H9 (cell line): ENCODE measurements at regions not wholly inside any gene's neighbourhood (a gene's known extent, or its start where the extent isn't known, plus 50 kb on each side); places are given as distances from the start of the nearest gene placed in this dataset.

Experiments
- DNase-seq: peaks from one replicate; pipeline ENCODE4 v3.0.0-alpha.2; 2017
- H2AFZ ChIP-seq: one replicate; pipeline ENCODE4 v1.6.1; 2013; ENCODE audit warnings: mild to moderate bottlenecking, low read length, control low read depth, moderate library complexity
- H2AK5ac ChIP-seq: 2 replicates; pipeline ENCODE4 v1.6.1; 2013; ENCODE audit warnings: low read length, control low read depth, mixed read lengths; ENCODE audit not compliant: insufficient read length
- H2BK120ac ChIP-seq: one replicate; pipeline ENCODE4 v1.6.1; 2013; ENCODE audit warnings: low read depth, mild to moderate bottlenecking, low read length, control low read depth, inconsistent platforms; ENCODE audit not compliant: poor library complexity, severe bottlenecking
- H2BK12ac ChIP-seq: 2 replicates; pipeline ENCODE4 v1.6.1; 2013; ENCODE audit warnings: low read length, control low read depth, mixed read lengths, low read depth; ENCODE audit not compliant: insufficient read length
- H2BK15ac ChIP-seq: 2 replicates; pipeline ENCODE4 v1.6.1; 2013; ENCODE audit warnings: low read depth, low read length, control low read depth
- H2BK20ac ChIP-seq: one replicate; pipeline ENCODE4 v1.6.1; 2013; ENCODE audit warnings: low read depth, mild to moderate bottlenecking, low read length, control low read depth, inconsistent platforms; ENCODE audit not compliant: poor library complexity, severe bottlenecking
- H2BK5ac ChIP-seq: 2 replicates; pipeline ENCODE4 v1.6.1; 2013; ENCODE audit warnings: low read length, control low read depth, mixed read lengths; ENCODE audit not compliant: insufficient read length
- H3K14ac ChIP-seq: 2 replicates; pipeline ENCODE4 v1.6.1; 2013; ENCODE audit warnings: low read length, control low read depth; ENCODE audit not compliant: insufficient read depth
- H3K18ac ChIP-seq: 2 replicates; pipeline ENCODE4 v1.6.1; 2013; ENCODE audit warnings: low read depth, mild to moderate bottlenecking, mixed read lengths, low read length, control low read depth; ENCODE audit not compliant: insufficient read length
- H3K23ac ChIP-seq: 2 replicates; pipeline ENCODE4 v1.6.1; 2013; ENCODE audit warnings: low read length, control low read depth, mixed read lengths, low read depth; ENCODE audit not compliant: insufficient read length
- H3K23me2 ChIP-seq: 2 replicates; pipeline ENCODE4 v1.6.1; 2013; ENCODE audit warnings: low read depth, mild to moderate bottlenecking, mixed read lengths, low read length, control low read depth; ENCODE audit not compliant: insufficient read length, poor library complexity, severe bottlenecking
- H3K27ac ChIP-seq: 2 replicates; pipeline ENCODE4 v1.5.1; 2013; ENCODE audit warnings: low read length, control low read depth, mixed read lengths, low read depth; ENCODE audit not compliant: insufficient read length
- H3K27me3 ChIP-seq: 2 replicates; pipeline ENCODE4 v1.6.1; 2013; ENCODE audit warnings: low read length, control low read depth, inconsistent platforms; ENCODE audit not compliant: insufficient read depth
- H3K4ac ChIP-seq: 2 replicates; pipeline ENCODE4 v1.6.1; 2013; ENCODE audit warnings: low read depth, mild to moderate bottlenecking, control low read depth, inconsistent platforms, low read length, moderate library complexity
- H3K4me1 ChIP-seq: 2 replicates; pipeline ENCODE4 v1.6.1; 2013; ENCODE audit warnings: low read length, control low read depth, inconsistent platforms; ENCODE audit not compliant: insufficient read depth
- H3K4me2 ChIP-seq: 2 replicates; pipeline ENCODE4 v1.6.1; 2013; ENCODE audit warnings: low read length, control low read depth, mixed read lengths; ENCODE audit not compliant: insufficient read length, insufficient read depth
- H3K56ac ChIP-seq: 2 replicates; pipeline ENCODE4 v1.6.1; 2013; ENCODE audit warnings: low read depth, mild to moderate bottlenecking, mixed read lengths, low read length, control low read depth; ENCODE audit not compliant: insufficient read length
- H3K79me1 ChIP-seq: 2 replicates; pipeline ENCODE4 v1.6.1; 2013; ENCODE audit warnings: low read depth, mild to moderate bottlenecking, moderate library complexity, low read length, control low read depth, inconsistent platforms; ENCODE audit not compliant: insufficient read depth, poor library complexity, severe bottlenecking
- H3K79me2 ChIP-seq: 2 replicates; pipeline ENCODE4 v1.6.1; 2013; ENCODE audit warnings: low read length, control low read depth, inconsistent platforms; ENCODE audit not compliant: insufficient read depth
- H3K9ac ChIP-seq: 2 replicates; pipeline ENCODE4 v1.6.1; 2013; ENCODE audit warnings: low read length, control low read depth, mixed read lengths; ENCODE audit not compliant: insufficient read length; ENCODE audit errors: extremely low read depth
- H3K9me3 ChIP-seq: one replicate; pipeline ENCODE4 v1.6.1; 2013; ENCODE audit warnings: low read depth, low read length, inconsistent platforms; ENCODE audit not compliant: control insufficient read depth
- H3T11ph ChIP-seq: one replicate; pipeline ENCODE4 v1.6.1; 2013; ENCODE audit warnings: mild to moderate bottlenecking, low read length, control low read depth, inconsistent platforms
- H4K20me1 ChIP-seq: one replicate; pipeline ENCODE4 v1.6.1; 2013; ENCODE audit not compliant: control insufficient read depth, insufficient read length, insufficient read depth
- H4K5ac ChIP-seq: 2 replicates; pipeline ENCODE4 v1.6.1; 2013; ENCODE audit warnings: low read depth, mild to moderate bottlenecking, mixed read lengths, low read length, control low read depth; ENCODE audit not compliant: insufficient read length
- H4K8ac ChIP-seq: replicated peaks from 2 replicates; pipeline ENCODE4 v1.6.1; 2013; ENCODE audit warnings: low read length, control low read depth, mixed read lengths, low read depth; ENCODE audit not compliant: insufficient read length
- H4K91ac ChIP-seq: 2 replicates; pipeline ENCODE4 v1.6.1; 2013; ENCODE audit warnings: low read depth, mild to moderate bottlenecking, moderate library complexity, mixed read lengths, low read length, control low read depth; ENCODE audit not compliant: insufficient read length
- H3K27ac Mint-ChIP-seq, 3 experiments: 2 replicates in 2 of 3; 3 replicates in 1 of 3; pipeline ENCODE4 v1.8.0; 2020 to 2021; ENCODE audit warnings: mixed read lengths in 3 of 3, mild to moderate bottlenecking in 1 of 3, moderate library complexity in 1 of 3
- H3K27me3 Mint-ChIP-seq: 2 replicates; pipeline ENCODE4 v1.8.0; 2021; ENCODE audit warnings: low read depth, mild to moderate bottlenecking, moderate library complexity, mixed read lengths
- H3K36me3 Mint-ChIP-seq, 3 experiments: 2 replicates in 2 of 3; 3 replicates in 1 of 3; pipeline ENCODE4 v1.8.0; 2020 to 2021; ENCODE audit warnings: low read depth in 3 of 3, mixed read lengths in 3 of 3; ENCODE audit not compliant: insufficient read depth in 1 of 3
- H3K4me1 Mint-ChIP-seq, 2 experiments: 2 replicates each; pipeline ENCODE4 v1.8.0; 2020; ENCODE audit warnings: mixed read lengths in 2 of 2
- H3K4me3 Mint-ChIP-seq, 2 experiments: 2 replicates in 1 of 2; 3 replicates in 1 of 2; pipeline ENCODE4 v1.8.0; 2020 to 2021; ENCODE audit warnings: mild to moderate bottlenecking in 2 of 2, mixed read lengths in 2 of 2, moderate library complexity in 1 of 2
- H3K9me3 Mint-ChIP-seq, 2 experiments: 2 replicates in 1 of 2; 3 replicates in 1 of 2; pipeline ENCODE4 v1.8.0; 2020; ENCODE audit warnings: mild to moderate bottlenecking in 2 of 2, mixed read lengths in 2 of 2, moderate library complexity in 1 of 2
- CTCF ChIP-seq: fragments of 200-600 bp; sonication (generic); conservative IDR thresholded peaks from 3 replicates; pipeline ENCODE4 v1.8.0; 2021; ENCODE audit warnings: antibody characterized with exemption, mild to moderate bottlenecking
- WGBS: extraction: QIAGEN DNeasy Blood & Tissue Kit; methylation state at CpG from one replicate; pipeline ENCODE4 v1.1.7; 2013; ENCODE audit warnings: missing lambda C conversion rate, low lambda C conversion rate, mixed read lengths; ENCODE audit not compliant: insufficient read length; ENCODE audit errors: extremely low coverage; 5-methylcytosine and 5-hydroxymethylcytosine counted together

- no peak overlapping the region for H2BK15ac ChIP-seq
- Mint-ChIP-seq H3K9me3 (no peaks in the 10 kb centered on the region), H3K4me1 (peaks cover 5 to 8% of the 10 kb centered on the region in 2 experiments), H3K36me3 (no peaks in the 10 kb centered on the region), H3K4me3 (peak overlapping the region in 1 of 2 experiments; percentile 58; a peak in 1 of 5 replicates), H3K27me3 (no peaks in the 10 kb centered on the region), H3K27ac (peak overlapping the region in 2 of 3 experiments; percentile 78 to 86; a peak in 3 of 7 replicates)
- no peak overlapping the region for H3K18ac ChIP-seq
- H3K23ac ChIP-seq: no peak overlapping the region
- no peak for TF ChIP-seq CTCF
- DNase-seq: no peak
- no peak overlapping the region for H3K4ac ChIP-seq
- H3K79me1 ChIP-seq: no peaks in the 10 kb centered on the region
- no peak overlapping the region for H2AK5ac ChIP-seq
- no peaks in the 10 kb centered on the region for H3K79me2 ChIP-seq
- no peaks in the 10 kb centered on the region for H3K9me3 ChIP-seq
- peak overlapping the region; percentile 86 for H2AFZ ChIP-seq
- H4K5ac ChIP-seq: no peak overlapping the region
- H3K14ac ChIP-seq: no peak overlapping the region
- no peak overlapping the region for H4K91ac ChIP-seq
- no CpG with 5 or more reads among the region's 2 CpGs for WGBS
- H3K56ac ChIP-seq: no peak overlapping the region
- H3K4me2 ChIP-seq: no peak overlapping the region
- H3K23me2 ChIP-seq: no peaks in the 10 kb centered on the region
- no peaks in the 10 kb centered on the region for H4K20me1 ChIP-seq
- no peak overlapping the region for H2BK12ac ChIP-seq
- H2BK20ac ChIP-seq: no peak overlapping the region
- no peak overlapping the region for H2BK120ac ChIP-seq
- no peak overlapping the region for H3T11ph ChIP-seq
- H2BK5ac ChIP-seq: no peak overlapping the region
- H4K8ac ChIP-seq: no peak overlapping the region
- no peak overlapping the region for H3K27ac ChIP-seq
- peaks cover 4% of the 10 kb centered on the region; the same call in 1 of the 2 replicates for H3K4me1 ChIP-seq
- no peak overlapping the region for H3K9ac ChIP-seq
- H3K27me3 ChIP-seq: no peaks in the 10 kb centered on the region
Measured at GRCh38 chr1:118504221-118504644, 319.2 kb upstream of the SPAG17 start.
